Right ventricle myocardium superior (tissue), 1 donor: ENCODE measurements at regions not wholly inside any gene's neighbourhood (a gene's known extent, or its start where the extent isn't known, plus 50 kb on each side); places are given as distances from the start of the nearest gene placed in this dataset.

Source experiments
- ATAC-seq: fragments of 200-7000 bp; cut with Tn5 transposase; one replicate; pipeline ENCODE4 v1.9.1; 2020; ENCODE audit warnings: mild to moderate bottlenecking; ENCODE audit not compliant: poor library complexity
- DNase-seq: peaks from one replicate; pipeline ENCODE4 v3.0.0-alpha.2; 2020
- intact Hi-C: fragments of 100-400 bp; cut with DNase I; formaldehyde crosslinking; loops from one replicate; pipeline ENCODE4 v1.11.2; 2022
- donor health status: DM: no; HTN: yes; CAD: no; lungs with severe emphysema.

DNA sequence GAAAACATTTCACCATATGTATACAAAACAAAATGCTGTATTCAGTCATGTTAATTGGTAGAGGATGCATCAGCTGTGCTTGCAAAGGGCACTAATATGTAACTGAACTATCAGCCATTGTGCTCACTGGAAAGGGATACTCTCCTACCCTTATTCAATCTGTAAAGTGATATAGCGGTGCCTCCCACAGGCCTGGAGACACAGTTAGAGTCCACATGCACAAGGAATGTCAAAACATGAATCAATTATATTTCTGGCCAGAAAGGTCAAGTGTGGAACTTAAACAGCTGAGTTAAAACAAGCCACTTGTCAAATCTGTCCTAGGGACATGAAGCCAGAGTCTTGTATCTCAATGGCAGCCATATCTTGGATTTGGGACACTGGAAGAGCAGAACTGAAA is 71.2 kb upstream of the IZUMO3 start:
- DNase-seq (no peak), ATAC-seq (no peak)
- intact Hi-C loops: no loop called here

DNA sequence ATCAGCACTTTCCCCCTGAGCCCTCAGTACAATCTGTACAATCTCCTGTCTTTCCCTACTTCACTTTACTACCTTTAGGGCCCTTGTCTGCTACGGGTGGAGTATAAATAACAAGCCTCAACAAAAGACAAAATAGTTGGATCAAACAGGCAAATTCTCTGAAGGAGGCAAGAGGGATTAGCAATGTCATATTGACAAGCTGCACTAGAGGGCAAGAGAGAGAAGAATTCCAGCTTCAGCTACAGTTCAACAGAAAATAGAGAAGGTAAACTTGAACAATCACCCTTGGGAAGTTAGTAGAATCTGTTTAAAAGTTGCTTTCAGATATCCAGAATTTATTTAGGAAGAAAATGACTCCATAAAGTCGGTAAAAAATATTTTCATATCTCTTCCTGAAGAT is 68.4 kb upstream of the IZUMO3 start:
- ATAC-seq: no peak
- intact Hi-C loops: no loop called here
- no peak for DNase-seq

DNA sequence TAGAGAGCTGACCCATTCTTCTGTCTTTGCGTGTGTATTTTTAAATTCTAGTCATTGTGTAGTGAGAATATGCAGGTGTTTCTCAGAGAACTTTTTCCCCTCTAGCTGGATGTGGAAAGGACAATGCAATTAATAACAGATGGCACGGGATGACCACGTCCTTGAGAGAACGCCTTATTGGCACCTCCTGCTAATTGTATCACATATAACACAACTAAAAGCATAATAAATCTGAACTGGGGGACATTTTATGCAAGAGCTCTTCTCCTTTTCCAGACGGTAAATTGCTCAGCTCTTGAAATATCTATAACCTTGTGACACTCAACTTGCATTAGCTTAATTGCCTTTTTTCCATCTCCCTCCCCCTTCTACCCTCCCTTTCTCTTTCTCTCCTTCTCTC is 62.9 kb upstream of the IZUMO3 start:
- DNase-seq: no peak
- intact Hi-C loops: no loop called here
- ATAC-seq: no peak

GRCh38 chr9:24602693-24603352 is 57.1 kb upstream of the IZUMO3 start:
- ATAC-seq (no peak), DNase-seq (no peak)
- intact Hi-C loops: no loop called here
